ENCODE measurements at regions not wholly inside any gene's neighbourhood (a gene's known extent, or its start where the extent isn't known, plus 50 kb on each side); places are given as distances from the start of the nearest gene placed in this dataset.
A peak's percentile ranks its signal among the peaks of the same experiment; 100 is the strongest.

GRCh38 chr9:110123341-110124095 is 84.4 kb downstream of the C9orf152 start:
- no CpG with 5 or more reads among the region's 5 CpGs for WGBS, 2 experiments (ENCODE audit: extremely low coverage in 2 of 2, insufficient read length in 1 of 2)
- ATAC-seq (ENCODE audit: low read depth), result peak; percentile 0; the same call in 1 of the 2 replicates

More at GRCh38 chr9:110123341-110124095, 84.4 kb downstream of the C9orf152 start:
- H3K23ac ChIP-seq (ENCODE audit: low read depth, low read length), result peak overlapping the region; percentile 83
- ChIA-PET CTCF (no interaction called here), POLR2A (ENCODE audit: unreplicated experiment) (no interaction called here)
- peak overlapping the region; percentile 9 for H2AK9ac ChIP-seq (replicated peaks; ENCODE audit: low read depth, low read length, poor library complexity)
- intact Hi-C loops (cut with micrococcal nuclease), result no loop called here
- H2AK5ac ChIP-seq (ENCODE audit: low read depth, low read length), result peak overlapping the region; percentile 83
- peak overlapping the region; percentile 81 for H3K14ac ChIP-seq (replicated peaks; ENCODE audit: low read depth, low read length)
- in situ Hi-C loops (cut with MboI; ENCODE audit: low sequenced_read_pairs), result no loop called here
- H3K27me3 ChIP-seq (ENCODE audit: control insufficient read depth, insufficient read depth, low read length), result no peaks in the 10 kb centered on the region
- no peak overlapping the region for H3K4me3 ChIP-seq (ENCODE audit: insufficient read depth, low read depth, low read length)
- peak overlapping the region; percentile 56; the same call in 1 of the 2 replicates for H4K5ac ChIP-seq (ENCODE audit: low read depth, low read length)
- H3K4me1 ChIP-seq (ENCODE audit: control insufficient read depth, insufficient read depth, low read length), result peaks cover 48% of the 10 kb centered on the region
- H3K36me3 ChIP-seq (ENCODE audit: control insufficient read depth, insufficient read depth, low read length), result peaks cover 5% of the 10 kb centered on the region
- peak overlapping the region; percentile 66; the same call in 1 of the 2 replicates for H3K27ac ChIP-seq (ENCODE audit: insufficient read depth, low read length)
- H3K4ac ChIP-seq (ENCODE audit: low read depth, low read length), result peak overlapping the region; percentile 81
- H4K20me1 ChIP-seq (ENCODE audit: insufficient read depth, low read length), result peaks cover 86% of the 10 kb centered on the region
- H4K91ac ChIP-seq (ENCODE audit: insufficient read depth, low read depth, low read length), result peak overlapping the region; percentile 45; the same call in 1 of the 2 replicates
- H2BK15ac ChIP-seq (ENCODE audit: low read depth, low read length), result peak overlapping the region; percentile 69
- H3K79me1 ChIP-seq (ENCODE audit: low read depth in 1 of 2, low read length in 2 of 2), result peaks cover 34 to 86% of the 10 kb centered on the region in 2 experiments
- H3K4me2 ChIP-seq (ENCODE audit: low read depth, low read length), result 0 out of 2 replicates have a peak overlapping the region, but pooled peaks have one; percentile 22
- peak overlapping the region; percentile 45 for H2BK120ac ChIP-seq (ENCODE audit: low read depth, low read length)
- BruUV-seq (replicated peaks), result no TSS peak
- H2BK20ac ChIP-seq (ENCODE audit: low read depth, low read length), result peak overlapping the region; percentile 52; the same call in 1 of the 2 replicates
- no peak overlapping the region for H3K56ac ChIP-seq (ENCODE audit: extremely low read depth, insufficient read depth, low read length)
- peak overlapping the region; percentile 88 for H2BK5ac ChIP-seq (ENCODE audit: low read depth, low read length, poor library complexity, severe bottlenecking)
- dilution Hi-C loops (cut with HindIII; ENCODE audit: low sequenced_read_pairs, unreplicated experiment), result no loop called here
- TF ChIP-seq BHLHE40 (IDR thresholded peaks at IDR 0.05; ENCODE audit: low read depth, low read length), result peak; percentile 12; the same call in 1 of the 2 replicates
- TF ChIP-seq MAFK (IDR thresholded peaks at IDR 0.05; ENCODE audit: low read depth, low read length), result no peak; the same call in 1 of the 2 replicates
- H2AFZ ChIP-seq (replicated peaks; ENCODE audit: low read length, poor library complexity), result no peak overlapping the region
- H4K8ac ChIP-seq (ENCODE audit: low read depth in 2 of 2, low read length in 2 of 2), result peak overlapping the region; percentile 2 to 61; a peak in 3 of 4 replicates
- H3K9me3 ChIP-seq (ENCODE audit: control insufficient read depth, insufficient read depth, low read length), result no peaks in the 10 kb centered on the region
- H3K9me1 ChIP-seq (ENCODE audit: insufficient read depth, low read length), result peaks cover 56% of the 10 kb centered on the region
- H3K9ac ChIP-seq (ENCODE audit: low read depth, low read length), result no peak overlapping the region
- peak overlapping the region; percentile 86 for H3K18ac ChIP-seq (ENCODE audit: low read depth, low read length)
- peak; percentile 81 for DNase-seq

All from IMR-90 (cell line).